Ishikawa (cell line): ENCODE measurements at regions not wholly inside any gene's neighbourhood (a gene's known extent, or its start where the extent isn't known, plus 50 kb on each side); places are given as distances from the start of the nearest gene placed in this dataset.

Experiments used
- CEBPB ChIP-seq: IDR thresholded peaks from 2 replicates; pipeline ENCODE4 v1.6.1; 2012
- EGR1 ChIP-seq: IDR thresholded peaks from 2 replicates; pipeline ENCODE4 v1.6.1; 2012
- REST ChIP-seq: IDR thresholded peaks from 2 replicates; pipeline ENCODE4 v1.6.1; 2012; ENCODE audit warnings: low read depth, mild to moderate bottlenecking
- TCF12 ChIP-seq: IDR thresholded peaks from 2 replicates; pipeline ENCODE4 v1.6.1; 2012; ENCODE audit warnings: low read depth
- TEAD4 ChIP-seq: IDR thresholded peaks from 2 replicates; pipeline ENCODE4 v1.6.1; 2012
- YY1 ChIP-seq: IDR thresholded peaks from 2 replicates; pipeline ENCODE4 v1.6.1; 2012; ENCODE audit warnings: low read depth
- TF ChIP-seq, protein P1 (sequence below): IDR thresholded peaks from 2 replicates; pipeline ENCODE4 v1.6.1; 2012

GRCh38 chr4:170325599-170325998 lies 235.8 kb upstream of the AADAT start:
- TF ChIP-seq YY1 (no peak), TEAD4 (no peak), CEBPB (no peak), EGR1 (no peak), REST (no peak), TCF12 (no peak)
- TF ChIP-seq, protein P1, sequence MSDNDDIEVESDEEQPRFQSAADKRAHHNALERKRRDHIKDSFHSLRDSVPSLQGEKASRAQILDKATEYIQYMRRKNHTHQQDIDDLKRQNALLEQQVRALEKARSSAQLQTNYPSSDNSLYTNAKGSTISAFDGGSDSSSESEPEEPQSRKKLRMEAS: no peak
